NCI-H146 treated with DMSO at 0.1 percent for 48 hours (cell line): ENCODE measurements at regions not wholly inside any gene's neighbourhood (a gene's known extent, or its start where the extent isn't known, plus 50 kb on each side); places are given as distances from the start of the nearest gene placed in this dataset.

ENCODE experiments used
- DNase-seq: peaks from one replicate; lab custom pipeline; 2025; ENCODE audit not compliant: unreplicated experiment; lab: John Stamatoyannopoulos, UW

- DNase-seq, result no peak
Observed at GRCh38 chr5:103927739-103928138, 365.1 kb upstream of the NUDT12 start.

GRCh38 chr5:103923616-103924168, 361.1 kb upstream of the NUDT12 start:
- no peak for DNase-seq

- no peak for DNase-seq
Observed at GRCh38 chr5:103919506-103919905, 356.9 kb upstream of the NUDT12 start.

GRCh38 chr5:103918668-103919367, 356.2 kb upstream of the NUDT12 start:
- DNase-seq, result peak; percentile 14

GRCh38 chr5:103915081-103915480, 352.5 kb upstream of the NUDT12 start:
- no peak for DNase-seq

- DNase-seq, result no peak
Observed at GRCh38 chr5:103910786-103911185, 348.2 kb upstream of the NUDT12 start.

- no peak for DNase-seq
Observed at GRCh38 chr5:103910011-103910410, 347.4 kb upstream of the NUDT12 start.

- no peak for DNase-seq
Observed at GRCh38 chr5:103909391-103909790, 346.8 kb upstream of the NUDT12 start.

- no peak for DNase-seq
Observed at GRCh38 chr5:103908336-103909080, 345.9 kb upstream of the NUDT12 start.

- no peak for DNase-seq
Observed at GRCh38 chr5:103907001-103907400, 344.4 kb upstream of the NUDT12 start.

- no peak for DNase-seq
Observed at GRCh38 chr5:103904651-103905050, 342.1 kb upstream of the NUDT12 start.

- DNase-seq, result no peak
Observed at GRCh38 chr5:103902893-103903292, 340.3 kb upstream of the NUDT12 start.

GRCh38 chr5:103901885-103902284, 339.3 kb upstream of the NUDT12 start:
- no peak for DNase-seq

- DNase-seq, result peak; percentile 57
Observed at GRCh38 chr5:103896593-103896992, 334.0 kb upstream of the NUDT12 start.

- no peak for DNase-seq
Observed at GRCh38 chr5:103895738-103896137, 333.1 kb upstream of the NUDT12 start.

GRCh38 chr5:103894882-103895281, 332.3 kb upstream of the NUDT12 start:
- peak; percentile 54 for DNase-seq

- DNase-seq, result no peak
Observed at GRCh38 chr5:103891151-103891550, 328.6 kb upstream of the NUDT12 start.

- DNase-seq, result no peak
Observed at GRCh38 chr5:103890313-103890712, 327.7 kb upstream of the NUDT12 start.

GRCh38 chr5:103889500-103890209, 327.1 kb upstream of the NUDT12 start:
- DNase-seq, result no peak

GRCh38 chr5:103886826-103887225, 324.2 kb upstream of the NUDT12 start:
- no peak for DNase-seq

GRCh38 chr5:103883143-103883542, 320.6 kb upstream of the NUDT12 start:
- DNase-seq, result no peak

- DNase-seq, result no peak
Observed at GRCh38 chr5:103881560-103881959, 319.0 kb upstream of the NUDT12 start.
